Esophagus squamous epithelium (tissue), 4 donors: ENCODE measurements at regions not wholly inside any gene's neighbourhood (a gene's known extent, or its start where the extent isn't known, plus 50 kb on each side); places are given as distances from the start of the nearest gene placed in this dataset.

Experiments used
- CTCF ChIP-seq, 6 experiments: fragments of 450-650 bp in 4 of 6; fragments of 200-600 bp in 2 of 6; sonication (generic) in 2 of 6; IDR thresholded peaks; one replicate each; pipeline ENCODE4 v1.5.1; 2016 to 2019; ENCODE audit warnings: antibody characterized with exemption in 6 of 6, mild to moderate bottlenecking in 4 of 6, moderate library complexity in 4 of 6
- POLR2A ChIP-seq, 4 donors: fragments of 450-650 bp; IDR thresholded peaks; one replicate each; pipeline ENCODE4 v1.6.1; 2017; ENCODE audit warnings: antibody characterized with exemption in 4 of 4, mild to moderate bottlenecking in 4 of 4, moderate library complexity in 3 of 4

- TF ChIP-seq CTCF (IDR thresholded peaks at IDR 0.05) = no peak
- TF ChIP-seq POLR2A (IDR thresholded peaks at IDR 0.05) = no peak
Measured at GRCh38 chr14:104427131-104427851, 152.3 kb upstream of the C14orf180 start.
